Mesenchymal stem cell (in vitro differentiated cells and primary cell): ENCODE measurements at regions not wholly inside any gene's neighbourhood (a gene's known extent, or its start where the extent isn't known, plus 50 kb on each side); places are given as distances from the start of the nearest gene placed in this dataset.

Experiments used
- DNase-seq: peaks from one replicate; pipeline ENCODE4 v3.0.0-alpha.2; 2013
- H2AFZ ChIP-seq: one replicate; pipeline ENCODE4 v1.6.1; 2013; ENCODE audit warnings: low read depth, mild to moderate bottlenecking, control low read depth, inconsistent platforms, low read length, moderate library complexity
- H2AK5ac ChIP-seq: 2 replicates; pipeline ENCODE4 v1.6.1; 2013; ENCODE audit warnings: low read length, moderate library complexity, mild to moderate bottlenecking, inconsistent platforms; ENCODE audit not compliant: severe bottlenecking
- H2BK120ac ChIP-seq: one replicate; pipeline ENCODE4 v1.6.1; 2013; ENCODE audit warnings: low read depth, mild to moderate bottlenecking, inconsistent platforms, low read length, moderate library complexity
- H2BK12ac ChIP-seq, 2 experiments: one replicate each; pipeline ENCODE4 v1.6.1; 2013; ENCODE audit warnings: inconsistent platforms in 2 of 2, low read length in 2 of 2, mild to moderate bottlenecking in 2 of 2, moderate library complexity in 2 of 2, control low read depth in 1 of 2
- H2BK15ac ChIP-seq: one replicate; pipeline ENCODE4 v1.6.1; 2013; ENCODE audit warnings: mild to moderate bottlenecking, low read depth, inconsistent platforms; ENCODE audit not compliant: poor library complexity, severe bottlenecking
- H2BK5ac ChIP-seq: 2 replicates; pipeline ENCODE4 v1.6.1; 2013; ENCODE audit warnings: low read depth, mild to moderate bottlenecking, low read length, control low read depth, inconsistent platforms; ENCODE audit not compliant: poor library complexity, severe bottlenecking
- H3K14ac ChIP-seq, 2 experiments: one replicate each; pipeline ENCODE4 v1.6.1; 2013; ENCODE audit warnings: inconsistent platforms in 2 of 2, low read length in 2 of 2, control low read depth in 1 of 2, mild to moderate bottlenecking in 1 of 2, moderate library complexity in 1 of 2
- H3K18ac ChIP-seq, 2 experiments: one replicate each; pipeline ENCODE4 v1.6.1; 2013; ENCODE audit warnings: inconsistent platforms in 2 of 2, low read length in 2 of 2, control low read depth in 1 of 2, low read depth in 1 of 2, mild to moderate bottlenecking in 1 of 2
- H3K23ac ChIP-seq, 2 experiments: one replicate each; pipeline ENCODE4 v1.6.1; 2013; ENCODE audit warnings: inconsistent platforms in 2 of 2, low read length in 2 of 2, mild to moderate bottlenecking in 2 of 2, moderate library complexity in 2 of 2, control low read depth in 1 of 2
- H3K27ac ChIP-seq: 2 replicates; pipeline ENCODE4 v1.5.1; 2013; ENCODE audit warnings: mild to moderate bottlenecking, moderate library complexity, low read length, control low read depth, inconsistent platforms; ENCODE audit not compliant: poor library complexity, severe bottlenecking
- H3K27me3 ChIP-seq, 2 experiments: 2 replicates each; pipeline versions ENCODE4 v1.6.1 to v1.7.0; 2013; ENCODE audit warnings: low read length in 2 of 2, mild to moderate bottlenecking in 2 of 2, moderate library complexity in 2 of 2, control low read depth in 1 of 2, inconsistent platforms in 1 of 2; ENCODE audit not compliant: control insufficient read depth in 1 of 2, insufficient read depth in 1 of 2
- H3K36me3 ChIP-seq, 2 experiments: 2 replicates each; pipeline versions ENCODE4 v1.6.1 to v1.7.0; 2013; ENCODE audit warnings: low read length in 2 of 2, control low read depth in 1 of 2, inconsistent platforms in 1 of 2, low read depth in 1 of 2, mild to moderate bottlenecking in 1 of 2; ENCODE audit not compliant: insufficient read depth in 2 of 2, control insufficient read depth in 1 of 2
- H3K4ac ChIP-seq, 2 experiments: one replicate each; pipeline ENCODE4 v1.6.1; 2013; ENCODE audit warnings: inconsistent platforms in 2 of 2, low read length in 2 of 2, mild to moderate bottlenecking in 2 of 2, moderate library complexity in 2 of 2, control low read depth in 1 of 2, low read depth in 1 of 2
- H3K4me1 ChIP-seq: 2 replicates; pipeline ENCODE4 v1.6.1; 2013; ENCODE audit warnings: low read depth, low read length, control low read depth; ENCODE audit not compliant: control insufficient read depth, insufficient read depth
- H3K4me2 ChIP-seq: 2 replicates; pipeline ENCODE4 v1.6.1; 2013; ENCODE audit warnings: low read length, mild to moderate bottlenecking, inconsistent platforms; ENCODE audit not compliant: poor library complexity, severe bottlenecking
- H3K4me3 ChIP-seq, 2 experiments: 2 replicates each; pipeline versions ENCODE4 v1.5.1 to v1.7.0; 2013; ENCODE audit warnings: low read length in 2 of 2, mild to moderate bottlenecking in 2 of 2, control low read depth in 1 of 2, low read depth in 1 of 2; ENCODE audit not compliant: insufficient read depth in 1 of 2
- H3K79me1 ChIP-seq: replicated peaks from 2 replicates; pipeline ENCODE4 v1.6.1; 2013; ENCODE audit warnings: mild to moderate bottlenecking, control low read depth, low read length, inconsistent platforms; ENCODE audit not compliant: poor library complexity, severe bottlenecking
- H3K9ac ChIP-seq: 2 replicates; pipeline ENCODE4 v1.7.0; 2013; ENCODE audit warnings: mild to moderate bottlenecking, low read length, moderate library complexity
- H3K9me3 ChIP-seq: 2 replicates; pipeline ENCODE4 v1.7.0; 2013; ENCODE audit warnings: mild to moderate bottlenecking, low read length; ENCODE audit not compliant: control insufficient read depth
- H4K8ac ChIP-seq: one replicate; pipeline ENCODE4 v1.6.1; 2013; ENCODE audit warnings: inconsistent platforms, mild to moderate bottlenecking, low read length, moderate library complexity
- H4K91ac ChIP-seq: one replicate; pipeline ENCODE4 v1.6.1; 2013; ENCODE audit warnings: mild to moderate bottlenecking, low read length, inconsistent platforms
- WGBS: methylation state at CpG from one replicate; pipeline ENCODE4 v1.1.7; 2013; ENCODE audit warnings: mixed read lengths; 5-methylcytosine and 5-hydroxymethylcytosine counted together

- H3K79me1 ChIP-seq: no peaks in the 10 kb centered on the region
- H3K27ac ChIP-seq: no peak overlapping the region
- no peak overlapping the region for H4K91ac ChIP-seq
- no peak overlapping the region for H3K4ac ChIP-seq
- H4K8ac ChIP-seq: no peak overlapping the region
- WGBS: 54% methylated on average over 5 of the region's 5 CpGs
- H2BK15ac ChIP-seq: peak overlapping the region; percentile 40
- no peaks in the 10 kb centered on the region for H3K36me3 ChIP-seq
- no peak overlapping the region for H3K4me3 ChIP-seq
- no peak overlapping the region for H3K18ac ChIP-seq
- no peak overlapping the region for H3K9ac ChIP-seq
- no peak overlapping the region for H2BK120ac ChIP-seq
- H2BK5ac ChIP-seq: no peak overlapping the region
- H3K14ac ChIP-seq: no peak overlapping the region
- no peak overlapping the region for H3K23ac ChIP-seq
- H3K9me3 ChIP-seq: no peaks in the 10 kb centered on the region
- no peak overlapping the region for H3K4me2 ChIP-seq
- H3K27me3 ChIP-seq: no peaks in the 10 kb centered on the region
- H3K4me1 ChIP-seq: no peaks in the 10 kb centered on the region
- H2AFZ ChIP-seq: no peak overlapping the region
- no peak overlapping the region for H2BK12ac ChIP-seq
- H2AK5ac ChIP-seq: no peak overlapping the region
- DNase-seq: peak; percentile 58
These were observed 352.4 kb upstream of the ARHGEF26 start for GRCh38 chr3:153768561-153769469.

GRCh38 chr3:153783106-153783505 is 338.1 kb upstream of the ARHGEF26 start:
- H3K27ac ChIP-seq: no peak overlapping the region
- H3K9me3 ChIP-seq: no peaks in the 10 kb centered on the region
- H2AK5ac ChIP-seq: no peak overlapping the region
- no peak overlapping the region for H2BK5ac ChIP-seq
- no peaks in the 10 kb centered on the region for H3K79me1 ChIP-seq
- H3K14ac ChIP-seq: no peak overlapping the region
- H2BK15ac ChIP-seq: no peak overlapping the region
- H2BK12ac ChIP-seq: no peak overlapping the region
- no peak overlapping the region for H3K4me3 ChIP-seq
- no peak overlapping the region for H2BK120ac ChIP-seq
- H3K4me2 ChIP-seq: no peak overlapping the region
- no peak overlapping the region for H3K4ac ChIP-seq
- no peak overlapping the region for H2AFZ ChIP-seq
- H3K27me3 ChIP-seq: no peaks in the 10 kb centered on the region
- no peak overlapping the region for H3K9ac ChIP-seq
- no peak overlapping the region for H4K91ac ChIP-seq
- no peak overlapping the region for H3K23ac ChIP-seq
- no peak overlapping the region for H4K8ac ChIP-seq
- DNase-seq: peak; percentile 40
- H3K36me3 ChIP-seq: no peaks in the 10 kb centered on the region
- H3K4me1 ChIP-seq: no peaks in the 10 kb centered on the region
- no peak overlapping the region for H3K18ac ChIP-seq
- WGBS: 25% methylated on average over 2 of the region's 2 CpGs

GRCh38 chr3:153783741-153784480 is 337.3 kb upstream of the ARHGEF26 start:
- Histone ChIP-seq H3K4me3 (no peak overlapping the region), H3K4ac (no peak overlapping the region), H3K4me2 (no peak overlapping the region), H3K14ac (no peak overlapping the region), H3K27me3 (no peaks in the 10 kb centered on the region), H3K27ac (no peak overlapping the region), H3K9me3 (no peaks in the 10 kb centered on the region), H2AFZ (no peak overlapping the region), H3K9ac (no peak overlapping the region), H3K4me1 (no peaks in the 10 kb centered on the region), H4K91ac (no peak overlapping the region), H2BK12ac (no peak overlapping the region), H3K36me3 (no peaks in the 10 kb centered on the region), H2BK120ac (no peak overlapping the region), H3K79me1 (no peaks in the 10 kb centered on the region), H3K23ac (no peak overlapping the region), H2BK15ac (no peak overlapping the region), H2AK5ac (no peak overlapping the region), H4K8ac (no peak overlapping the region), H2BK5ac (no peak overlapping the region), H3K18ac (no peak overlapping the region)
- DNase-seq: no peak
- 67% methylated on average over 1 of the region's 3 CpGs for WGBS

GRCh38 chr3:153785901-153786300 is 335.3 kb upstream of the ARHGEF26 start:
- Histone ChIP-seq H3K27me3 (no peaks in the 10 kb centered on the region), H3K4me3 (no peak overlapping the region), H3K4me2 (no peak overlapping the region), H3K23ac (no peak overlapping the region), H2BK5ac (no peak overlapping the region), H3K18ac (no peak overlapping the region), H2BK120ac (no peak overlapping the region), H4K91ac (no peak overlapping the region), H4K8ac (no peak overlapping the region), H3K4ac (no peak overlapping the region), H2BK12ac (no peak overlapping the region), H2AK5ac (no peak overlapping the region), H2AFZ (no peak overlapping the region), H3K27ac (no peak overlapping the region), H3K79me1 (no peaks in the 10 kb centered on the region), H3K4me1 (no peaks in the 10 kb centered on the region), H3K9ac (no peak overlapping the region), H3K9me3 (no peaks in the 10 kb centered on the region), H3K14ac (no peak overlapping the region), H2BK15ac (no peak overlapping the region), H3K36me3 (no peaks in the 10 kb centered on the region)
- WGBS: 66% methylated on average over 3 of the region's 3 CpGs
- no peak for DNase-seq
